ENCODE measurements at regions not wholly inside any gene's neighbourhood (a gene's known extent, or its start where the extent isn't known, plus 50 kb on each side); places are given as distances from the start of the nearest gene placed in this dataset.
"Not testable (repeated sequence)": the region's sequence is repeated elsewhere in the genome, so short reads cannot be mapped to it uniquely, and the experiment has no call there.

- H3K27ac ChIP-seq (ENCODE audit: extremely low read depth, low read depth, low read length), result no peak overlapping the region
- TF ChIP-seq ZNF473 (tag by site-specific recombination; IDR thresholded peaks at IDR 0.05) (no peak), ZNF311 (tag by site-specific recombination; IDR thresholded peaks at IDR 0.05; ENCODE audit: borderline replicate concordance) (no peak), ZBTB17 (tag by site-specific recombination; IDR thresholded peaks at IDR 0.05) (no peak), SALL2 (tag by site-specific recombination; IDR thresholded peaks at IDR 0.05; ENCODE audit: borderline replicate concordance) (no peak), KLF1 (tag by site-specific recombination; IDR thresholded peaks at IDR 0.05) (no peak), ZNF23 (tag by site-specific recombination; IDR thresholded peaks at IDR 0.05; ENCODE audit: borderline replicate concordance) (no peak), KLF9 (tag by site-specific recombination; IDR thresholded peaks at IDR 0.05; ENCODE audit: low read depth) (no peak), ZNF660 (tag by site-specific recombination; IDR thresholded peaks at IDR 0.05) (no peak), ZNF654 (tag by site-specific recombination; IDR thresholded peaks at IDR 0.05; ENCODE audit: low read depth) (no peak)
- no peak overlapping the region for H3K4me3 ChIP-seq (ENCODE audit: low read depth, low read length)
- no peaks in the 10 kb centered on the region for H3K4me1 ChIP-seq (ENCODE audit: control insufficient read depth, insufficient read depth, low read length)
- no peaks in the 10 kb centered on the region for H3K9me3 ChIP-seq (ENCODE audit: control insufficient read depth, insufficient read depth, low read depth, low read length)
- ChIA-PET POLR2A (no interaction called here), CTCF (no interaction called here)
- H3K36me3 ChIP-seq (ENCODE audit: control insufficient read depth in 2 of 2, insufficient read depth in 1 of 2, low read length in 2 of 2), result no peaks in the 10 kb centered on the region
These were observed 412.9 kb downstream of the CHSY3 start for GRCh38 chr5:130316971-130317680.

DNA sequence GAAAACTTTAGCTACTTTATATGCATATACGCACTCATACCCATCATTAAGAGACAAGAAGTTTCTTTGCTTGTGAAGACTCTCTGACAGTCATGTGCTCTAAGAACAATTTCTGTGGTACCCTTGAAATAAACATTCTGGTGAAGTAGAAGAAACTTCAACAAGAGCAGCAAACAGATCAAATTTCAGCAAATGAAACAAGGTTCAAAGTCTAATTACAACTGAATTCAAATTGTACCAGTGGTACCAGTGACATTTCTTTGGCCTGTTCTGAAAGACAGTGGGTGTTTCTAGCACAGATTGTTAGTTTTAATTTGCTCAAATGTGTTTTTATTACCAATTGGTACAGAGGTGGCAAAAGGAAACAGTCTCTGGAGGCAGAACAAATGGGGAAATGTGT lies 391.0 kb downstream of the CHSY3 start:
- ChIA-PET CTCF (interaction anchor here (0.5 kb wide), 1 partner anchor 1885 kb away, joined by 3 read pairs; no protein-coding TSS in a partner anchor), POLR2A (no interaction called here)
- no peaks in the 10 kb centered on the region for H3K9me3 ChIP-seq (ENCODE audit: control insufficient read depth, insufficient read depth, low read depth, low read length)
- no peak overlapping the region for H3K27ac ChIP-seq (ENCODE audit: extremely low read depth, low read depth, low read length)
- H3K4me1 ChIP-seq (ENCODE audit: control insufficient read depth, insufficient read depth, low read length), result no peaks in the 10 kb centered on the region
- no peak for TF ChIP-seq ZNF274 (IDR thresholded peaks at IDR 0.05; ENCODE audit: low read length)
- no peak for TF ChIP-seq ZNF274 (tag by site-specific recombination; IDR thresholded peaks at IDR 0.05; ENCODE audit: borderline replicate concordance)
- no peak for TF ChIP-seq ZNF350 (tag by site-specific recombination; IDR thresholded peaks at IDR 0.05)
- TF ChIP-seq PRDM6 (tag by site-specific recombination; IDR thresholded peaks at IDR 0.05), result no peak
- TF ChIP-seq SP7 (tag by site-specific recombination; IDR thresholded peaks at IDR 0.05), result no peak
- TF ChIP-seq KLF1 (tag by site-specific recombination; IDR thresholded peaks at IDR 0.05), result no peak
- TF ChIP-seq ZNF394 (tag by site-specific recombination; IDR thresholded peaks at IDR 0.05; ENCODE audit: borderline replicate concordance), result no peak
- TF ChIP-seq ZNF792 (tag by site-specific recombination; IDR thresholded peaks at IDR 0.05), result no peak
- TF ChIP-seq ZNF571 (tag by site-specific recombination; IDR thresholded peaks at IDR 0.05), result no peak
- TF ChIP-seq ZNF223 (tag by site-specific recombination; IDR thresholded peaks at IDR 0.05), result no peak
- no peaks in the 10 kb centered on the region for H3K36me3 ChIP-seq (ENCODE audit: control insufficient read depth in 2 of 2, insufficient read depth in 1 of 2, low read length in 2 of 2)
- H3K4me3 ChIP-seq (ENCODE audit: low read depth, low read length), result no peak overlapping the region

DNA sequence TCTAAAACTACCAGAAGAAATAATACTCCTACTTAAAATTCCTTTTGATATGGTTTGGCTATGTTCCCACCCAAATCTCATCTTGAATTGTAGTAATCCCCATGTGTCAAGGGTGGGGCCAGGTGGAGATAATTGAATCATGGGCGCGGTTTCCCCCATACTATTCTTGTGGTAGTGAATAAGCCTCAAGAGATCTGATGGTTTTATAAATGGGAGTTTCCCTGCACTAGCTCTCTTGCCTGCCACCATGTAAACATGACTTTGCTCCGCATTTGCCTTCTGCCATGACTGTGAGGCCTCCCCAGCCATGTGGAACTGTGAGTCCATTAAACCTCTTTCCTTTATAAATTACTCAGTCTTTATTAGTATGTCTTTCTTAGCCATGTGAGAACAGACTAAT lies 390.5 kb downstream of the CHSY3 start:
- H3K27ac ChIP-seq (ENCODE audit: extremely low read depth, low read depth, low read length); POLR2A ChIA-PET; H3K9me3 ChIP-seq (ENCODE audit: control insufficient read depth, insufficient read depth, low read depth, low read length); H3K36me3 ChIP-seq (ENCODE audit: control insufficient read depth in 2 of 2, insufficient read depth in 1 of 2, low read length in 2 of 2); H3K4me3 ChIP-seq (ENCODE audit: low read depth, low read length); H3K4me1 ChIP-seq (ENCODE audit: control insufficient read depth, insufficient read depth, low read length): not testable (repeated sequence)
- CTCF ChIA-PET, result interaction anchor here (0.5 kb wide), 1 partner anchor 1886 kb away, joined by 3 read pairs; no protein-coding TSS in a partner anchor

DNA sequence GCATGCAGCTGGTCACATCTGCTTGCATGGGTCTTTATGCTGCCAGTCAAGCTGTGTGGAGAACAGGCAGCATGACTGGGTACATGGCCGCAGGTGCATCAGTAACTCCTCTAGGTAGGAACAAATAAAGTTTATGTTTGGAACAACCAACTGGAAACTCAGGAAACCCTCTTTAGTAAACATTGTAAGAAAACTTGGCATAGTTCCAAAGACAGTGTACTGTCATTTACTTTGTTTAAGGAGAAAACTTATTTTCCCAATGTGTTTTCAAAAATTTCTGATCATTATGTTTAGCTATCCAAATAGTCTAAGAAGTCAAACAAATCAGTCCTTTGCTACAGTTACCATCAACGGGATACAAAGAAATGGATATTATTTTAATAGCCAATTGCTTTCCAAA lies 386.0 kb downstream of the CHSY3 start:
- Histone ChIP-seq H3K27ac (ENCODE audit: extremely low read depth, low read depth, low read length) (no peak overlapping the region), H3K4me3 (ENCODE audit: low read depth, low read length) (no peak overlapping the region), H3K9me3 (ENCODE audit: control insufficient read depth, insufficient read depth, low read depth, low read length) (no peaks in the 10 kb centered on the region), H3K4me1 (ENCODE audit: control insufficient read depth, insufficient read depth, low read length) (no peaks in the 10 kb centered on the region), H3K36me3 (ENCODE audit: control insufficient read depth in 2 of 2, insufficient read depth in 1 of 2, low read length in 2 of 2) (no peaks in the 10 kb centered on the region)
- TF ChIP-seq ZSCAN18 (tag by site-specific recombination; IDR thresholded peaks at IDR 0.05) (no peak), ZBTB20 (tag by site-specific recombination; IDR thresholded peaks at IDR 0.05) (no peak), EGR2 (tag by site-specific recombination; IDR thresholded peaks at IDR 0.05; ENCODE audit: low read depth) (no peak), ZNF707 (tag by site-specific recombination; IDR thresholded peaks at IDR 0.05) (no peak), HOXC10 (CRISPR knock-in tag; IDR thresholded peaks at IDR 0.05) (no peak), ZNF133 (tag by site-specific recombination; IDR thresholded peaks at IDR 0.05) (no peak), ZNF623 (tag by site-specific recombination; IDR thresholded peaks at IDR 0.05) (no peak), ZNF768 (tag by site-specific recombination; IDR thresholded peaks at IDR 0.05) (no peak), ZNF596 (tag by site-specific recombination; IDR thresholded peaks at IDR 0.05) (no peak), ZNF571 (tag by site-specific recombination; IDR thresholded peaks at IDR 0.05) (no peak)
- POLR2A ChIA-PET, result no interaction called here
- CTCF ChIA-PET, result no interaction called here
